GM19324 (cell line): ENCODE measurements at regions not wholly inside any gene's neighbourhood (a gene's known extent, or its start where the extent isn't known, plus 50 kb on each side); places are given as distances from the start of the nearest gene placed in this dataset.
A peak's percentile ranks its signal among the peaks of the same experiment; 100 is the strongest.
"Not testable (repeated sequence)": the region's sequence is repeated elsewhere in the genome, so short reads cannot be mapped to it uniquely, and the experiment has no call there.

ENCODE experiments used
- ATAC-seq: cut with Tn5 transposase; IDR thresholded peaks from one replicate; pipeline ENCODE4 v1.9.1; 2021; ENCODE audit warnings: mild to moderate bottlenecking, moderate library complexity; ENCODE audit not compliant: unreplicated experiment, low FRiP score

GRCh38 chr1:157410457-157410856 is 141.9 kb downstream of the FCRL5 start:
- ATAC-seq, result no peak

- ATAC-seq, result no peak
Measured at GRCh38 chr1:157409927-157410326, 142.4 kb downstream of the FCRL5 start.

DNA sequence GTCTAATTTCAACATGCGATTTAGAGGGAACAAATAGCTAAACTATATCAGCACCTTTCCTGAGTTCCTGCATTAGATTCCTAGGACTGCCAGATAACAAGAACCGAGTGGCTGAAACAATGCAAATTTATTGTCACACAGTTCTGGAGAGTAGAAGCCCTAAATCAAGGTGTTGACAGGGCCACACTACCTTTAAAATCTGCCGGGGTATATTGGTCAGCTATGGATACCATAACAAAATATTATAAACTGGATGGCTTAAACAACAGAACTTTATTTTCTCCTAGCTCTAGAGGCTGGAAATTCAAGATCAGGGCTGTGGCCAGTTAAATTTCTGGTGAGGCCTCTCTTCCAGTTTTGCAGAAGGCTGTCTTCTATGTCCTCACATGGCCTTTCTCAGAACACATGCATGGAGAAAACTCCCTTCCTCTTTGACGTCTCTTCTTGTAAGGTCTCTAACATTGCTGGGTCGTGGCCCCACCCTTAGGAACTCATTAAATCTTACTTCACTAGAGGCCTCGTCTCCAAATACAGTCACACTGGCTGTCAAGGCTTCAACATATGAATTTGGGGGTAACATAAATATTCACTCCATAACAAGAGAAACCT is 144.3 kb downstream of the FCRL5 start:
- ATAC-seq, result no peak

GRCh38 chr1:157407367-157407766 is 144.9 kb downstream of the FCRL5 start:
- ATAC-seq, result no peak

GRCh38 chr1:157405662-157406061 is 146.7 kb downstream of the FCRL5 start:
- ATAC-seq, result no peak

DNA sequence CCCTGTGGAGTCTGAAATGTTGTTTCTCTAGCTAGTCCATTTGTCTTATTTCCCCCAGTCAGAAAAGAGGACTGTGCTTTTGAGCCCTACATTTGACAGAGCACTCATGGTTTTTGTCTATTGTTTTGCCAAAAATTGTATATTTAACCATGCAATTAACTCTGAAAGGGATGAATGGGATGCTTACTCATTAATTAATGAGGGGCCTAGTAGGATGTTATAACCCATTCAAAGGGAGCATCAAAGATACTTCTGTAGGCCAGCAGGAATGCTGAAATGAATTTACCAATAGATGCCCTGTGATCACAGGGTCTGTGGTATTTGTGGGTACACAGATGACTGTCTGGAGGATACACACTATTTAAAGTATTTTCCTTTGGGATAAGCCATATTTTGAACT is 147.7 kb downstream of the FCRL5 start:
- ATAC-seq, result no peak

DNA sequence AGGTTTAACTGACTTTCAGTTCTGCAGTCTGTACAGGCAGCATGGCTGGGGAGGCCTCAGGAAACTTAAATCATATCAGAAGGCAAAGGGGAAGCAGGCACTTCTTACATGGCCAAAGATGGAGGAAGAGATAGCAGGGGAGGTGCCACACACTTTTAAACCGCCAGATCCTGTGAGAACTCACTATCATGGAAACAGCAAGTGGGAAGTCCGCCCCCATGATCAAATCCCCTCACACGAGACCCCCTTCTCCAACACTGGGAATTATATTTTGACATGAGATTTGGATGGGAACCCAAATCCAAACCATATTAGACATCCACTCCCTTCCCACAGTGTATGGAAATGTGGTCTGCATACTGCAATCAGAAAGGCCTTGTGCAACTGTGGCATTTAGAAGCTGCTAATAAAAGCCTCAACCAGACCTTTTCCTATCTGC is 148.2 kb downstream of the FCRL5 start:
- peak; percentile 10 for ATAC-seq

- ATAC-seq, result peak; percentile 22
Measured at GRCh38 chr1:157403608-157404007, 148.7 kb downstream of the FCRL5 start.

DNA sequence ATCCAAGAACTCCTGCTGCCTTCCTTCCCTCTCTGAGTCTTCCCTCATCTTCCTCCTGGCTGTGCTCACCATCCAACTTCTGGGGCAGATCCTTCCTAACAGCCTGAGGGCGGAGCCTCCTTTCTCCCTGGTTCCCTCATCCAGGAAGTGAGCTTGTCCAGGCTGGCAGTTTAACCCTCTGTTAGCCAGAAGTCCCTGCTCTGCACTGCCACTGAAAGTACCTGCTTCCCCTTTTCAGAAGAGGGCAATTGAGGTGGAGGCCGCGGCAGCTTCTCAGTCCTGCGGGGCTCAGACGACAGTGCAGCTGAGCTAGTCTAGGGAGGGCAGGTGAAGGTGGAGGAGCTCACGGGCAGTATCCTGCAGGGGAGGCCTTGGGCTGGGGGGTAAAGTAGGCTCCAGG is 149.1 kb downstream of the FCRL5 start:
- peak; percentile 76 for ATAC-seq

DNA sequence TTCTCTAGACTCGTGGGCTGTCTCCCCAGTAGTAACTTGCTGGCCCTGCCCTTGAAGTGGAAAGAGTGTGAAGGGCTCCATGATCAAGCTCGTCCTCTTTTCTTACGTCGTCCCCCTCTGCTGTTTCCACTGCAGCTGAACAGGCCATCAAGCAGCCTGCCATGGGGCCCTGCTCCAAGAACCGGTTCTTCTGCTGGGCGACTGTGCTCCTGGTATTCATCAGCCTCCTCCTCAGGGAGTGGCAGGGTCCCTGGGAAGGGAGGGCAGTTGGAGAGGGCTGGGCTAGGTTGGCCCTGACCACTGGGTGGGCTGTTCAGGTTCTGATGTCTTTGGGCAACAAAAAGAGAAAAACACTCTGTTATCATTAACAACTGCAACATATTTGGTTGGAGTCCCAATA is 151.5 kb downstream of the FCRL5 start:
- no peak for ATAC-seq

DNA sequence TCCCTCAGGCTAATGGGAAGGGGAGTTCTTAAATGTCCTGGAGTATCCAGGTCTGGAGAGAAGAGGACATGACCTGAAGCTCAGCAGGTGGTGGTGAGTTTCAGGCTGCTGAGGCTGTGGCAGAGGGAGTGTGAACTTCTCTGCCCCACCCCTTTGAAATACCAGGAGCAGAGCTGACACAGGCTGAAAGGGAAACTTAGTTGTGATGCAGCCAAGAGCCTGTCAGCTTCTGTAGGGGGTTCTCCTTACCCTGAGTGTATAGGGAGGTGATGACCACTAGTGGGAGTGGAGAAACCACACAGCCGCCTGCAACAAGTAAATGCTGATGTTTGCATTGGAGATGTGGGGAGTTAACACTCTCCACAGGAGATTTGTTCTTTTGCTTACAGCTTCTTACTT is 152.3 kb downstream of the FCRL5 start:
- peak; percentile 58 for ATAC-seq

DNA sequence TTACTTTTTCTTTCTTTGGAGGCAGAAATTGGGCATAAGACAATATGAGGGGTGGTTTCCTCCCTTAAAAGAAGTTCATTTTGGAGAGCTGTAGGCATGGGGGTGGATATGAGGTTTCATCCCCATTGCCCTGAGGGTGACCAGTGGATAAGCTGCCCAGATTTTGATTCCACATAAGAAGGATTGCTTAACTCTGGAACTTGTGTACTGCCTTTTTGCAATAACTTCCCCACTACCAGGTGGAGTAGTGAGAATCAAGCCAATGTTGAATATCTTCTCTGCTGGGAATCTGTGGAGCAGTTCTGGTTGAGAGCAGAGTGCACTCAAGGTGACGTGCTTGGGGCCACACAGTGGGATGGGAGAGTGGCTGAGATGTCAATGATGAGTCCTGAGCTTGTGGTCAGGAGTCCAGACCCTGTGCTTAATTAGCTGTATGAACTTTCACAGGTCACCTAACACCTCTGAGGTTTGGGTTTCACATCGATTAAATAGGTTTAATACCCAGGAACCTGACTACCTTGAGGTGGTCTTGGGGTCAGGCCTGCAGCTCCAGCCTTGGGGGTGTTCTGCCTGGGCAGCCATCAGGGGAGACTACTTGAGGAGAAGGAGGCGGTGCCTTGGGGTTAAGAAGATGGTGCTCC is 152.9 kb downstream of the FCRL5 start:
- peak; percentile 11 for ATAC-seq

DNA sequence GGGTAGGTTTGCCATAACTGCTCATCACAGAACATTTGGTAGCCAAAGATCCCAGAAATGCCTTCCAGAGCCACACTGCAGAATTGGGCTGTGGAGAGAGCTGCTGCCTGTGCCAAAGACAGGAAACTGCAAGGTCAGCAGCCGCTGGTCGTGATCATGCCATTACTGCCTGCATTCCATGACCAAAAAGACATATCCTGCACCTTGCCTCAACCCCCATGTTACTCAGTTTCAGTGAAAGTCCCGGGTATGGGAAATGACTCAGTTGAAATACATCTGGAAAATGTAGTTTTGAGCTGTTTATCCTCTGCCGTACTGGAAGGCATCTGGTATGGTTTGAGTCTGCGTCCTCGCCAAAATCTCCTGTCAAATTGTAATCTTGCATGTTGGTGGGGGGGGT is 161.7 kb downstream of the FCRL5 start:
- ATAC-seq, result no peak

GRCh38 chr1:157388057-157388456 is 164.3 kb downstream of the FCRL5 start:
- no peak for ATAC-seq

DNA sequence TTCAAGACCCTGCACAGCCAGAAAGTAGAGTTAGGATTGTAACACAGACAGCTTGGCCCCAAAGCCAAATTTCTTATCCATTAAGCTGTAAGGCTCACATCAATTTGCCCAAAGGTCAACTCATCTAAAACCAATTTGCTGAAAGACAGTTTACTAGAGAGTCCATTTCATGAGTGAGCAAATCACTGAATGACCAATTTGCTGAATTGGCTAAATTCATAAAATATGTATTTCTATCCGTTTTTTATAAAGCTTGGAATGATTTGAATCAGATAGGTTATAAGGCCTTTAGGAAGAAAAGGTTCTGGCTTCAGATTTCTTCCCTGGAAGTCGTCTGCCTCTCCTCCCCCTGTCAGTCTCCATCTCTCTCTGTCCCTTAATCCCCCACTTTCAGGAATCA is 168.1 kb downstream of the FCRL5 start:
- ATAC-seq, result no peak

GRCh38 chr1:157382351-157382750 is 170.0 kb downstream of the FCRL5 start:
- no peak for ATAC-seq

DNA sequence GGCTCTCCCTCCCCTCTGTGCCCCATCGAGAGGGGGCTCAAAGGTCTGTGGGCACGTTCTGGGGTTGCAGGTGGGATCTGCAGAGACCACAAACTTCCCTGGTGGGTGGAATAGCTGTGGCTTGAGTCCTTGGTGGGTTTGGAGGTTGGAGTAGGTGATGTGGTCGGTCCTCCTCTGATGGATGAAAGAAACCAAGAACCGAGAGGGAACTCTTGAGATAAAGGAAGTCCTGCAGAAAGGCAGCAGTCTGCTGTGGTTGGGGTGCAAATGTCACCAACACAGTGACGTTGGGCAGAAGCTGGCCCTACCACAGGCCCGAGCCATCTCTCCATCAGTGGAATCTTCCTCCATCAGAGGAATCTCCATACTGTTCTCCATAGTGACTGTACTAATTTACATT is 171.8 kb downstream of the FCRL5 start:
- no peak for ATAC-seq

GRCh38 chr1:157377280-157377713 is 175.0 kb downstream of the FCRL5 start:
- ATAC-seq, result not testable (repeated sequence)

GRCh38 chr1:157376681-157377080 is 175.6 kb downstream of the FCRL5 start:
- no peak for ATAC-seq

- ATAC-seq, result not testable (repeated sequence)
Measured at GRCh38 chr1:157372311-157372710, 180.0 kb downstream of the FCRL5 start.

GRCh38 chr1:157371826-157372225 is 180.5 kb downstream of the FCRL5 start:
- no peak for ATAC-seq

DNA sequence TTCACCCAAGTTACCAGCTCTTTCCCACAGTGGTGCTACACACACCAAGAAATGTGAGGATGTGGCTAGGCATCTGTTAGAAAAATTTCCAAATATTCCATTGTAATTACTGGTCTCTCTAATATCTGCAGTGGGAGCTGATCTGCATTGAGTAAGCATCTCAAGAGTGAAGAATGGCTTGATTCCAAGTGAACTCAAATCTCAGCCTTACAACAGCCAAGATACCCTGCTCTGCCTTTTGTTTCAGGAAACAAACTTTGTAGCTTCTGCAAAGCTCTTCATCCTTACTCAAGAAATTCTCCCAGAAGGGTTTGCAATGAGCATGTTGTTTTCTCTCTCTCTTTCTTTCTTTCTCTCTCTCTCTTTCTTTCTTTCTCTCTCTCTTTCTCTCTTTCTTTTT is 181.1 kb downstream of the FCRL5 start:
- ATAC-seq, result no peak
